A673 (cell line): ENCODE measurements at regions not wholly inside any gene's neighbourhood (a gene's known extent, or its start where the extent isn't known, plus 50 kb on each side); places are given as distances from the start of the nearest gene placed in this dataset.

ENCODE experiments used
- BruUV-seq: library from RNA; stranded (reverse); fragments of 400-500 nt; replicated peaks from 2 replicates; lab custom pipeline; 2021; lab: Mats Ljungman, UMichigan
- CTCF ChIA-PET: fragments of 300-600 bp; sonication (Branson Sonifier 250); formaldehyde crosslinking; loops from one replicate; lab custom pipeline; 2022; ENCODE audit warnings: antibody characterized with exemption; lab: Charles Lee
- POLR2A ChIA-PET: fragments of 300-600 bp; sonication (Branson Sonifier 250); formaldehyde crosslinking; loops from one replicate; lab custom pipeline; 2022; ENCODE audit warnings: antibody characterized with exemption; ENCODE audit not compliant: low non-redundant PET; lab: Charles Lee
- DNase-seq: peaks from one replicate; pipeline ENCODE4 v3.0.0-alpha.2; 2015; ENCODE audit warnings: low spot score
- H3K27ac ChIP-seq: fragments of 200-600 bp; sonication (generic); 2 replicates; pipeline ENCODE4 v1.5.1; 2016; ENCODE audit warnings: mixed run types, low read depth, mild to moderate bottlenecking, mixed read lengths, antibody characterized with exemption, low read length; ENCODE audit not compliant: poor library complexity, severe bottlenecking
- H3K27me3 ChIP-seq: fragments of 200-600 bp; sonication (generic); replicated peaks from 2 replicates; pipeline ENCODE4 v1.6.1; 2017; ENCODE audit warnings: mixed run types, low read depth, mild to moderate bottlenecking, mixed read lengths, antibody characterized with exemption, low read length; ENCODE audit not compliant: insufficient read depth, poor library complexity
- H3K36me3 ChIP-seq: fragments of 200-600 bp; sonication (generic); 2 replicates; pipeline ENCODE4 v1.6.1; 2016; ENCODE audit warnings: mixed run types, mild to moderate bottlenecking, mixed read lengths, antibody characterized with exemption, low read length; ENCODE audit not compliant: insufficient read depth, poor library complexity, severe bottlenecking
- H3K4me1 ChIP-seq: fragments of 200-600 bp; sonication (generic); 2 replicates; pipeline ENCODE4 v1.6.1; 2017; ENCODE audit warnings: mixed run types, mild to moderate bottlenecking, mixed read lengths, antibody characterized with exemption, low read length; ENCODE audit not compliant: insufficient read depth, poor library complexity, severe bottlenecking
- H3K4me3 ChIP-seq: fragments of 200-600 bp; sonication (generic); 2 replicates; pipeline ENCODE4 v1.5.1; 2016; ENCODE audit warnings: low read depth, mixed run types, mild to moderate bottlenecking, mixed read lengths, low read length; ENCODE audit not compliant: poor library complexity, severe bottlenecking
- H3K9me3 ChIP-seq: fragments of 200-600 bp; sonication (generic); 2 replicates; pipeline ENCODE4 v1.6.1; 2016; ENCODE audit warnings: mixed run types, low read depth, mild to moderate bottlenecking, mixed read lengths, antibody characterized with exemption, low read length; ENCODE audit not compliant: poor library complexity, severe bottlenecking
- EZH2 ChIP-seq: fragments of 200-600 bp; sonication (generic); IDR thresholded peaks from 2 replicates; pipeline ENCODE4 v1.6.1; 2017; ENCODE audit warnings: borderline replicate concordance, low read depth, mild to moderate bottlenecking, mixed read lengths, antibody characterized with exemption, low read length; ENCODE audit not compliant: poor library complexity, severe bottlenecking
- intact Hi-C: fragments of 100-400 bp; cut with micrococcal nuclease; formaldehyde crosslinking; loops from one replicate; pipeline ENCODE4 v1.10.0; 2022; ENCODE audit not compliant: unreplicated experiment
- TF ChIP-seq, protein P1 (sequence below): fragments of 300-800, 200-600 bp; sonication (generic); conservative IDR thresholded peaks from 2 replicates; pipeline ENCODE4 v1.5.1; 2017; ENCODE audit warnings: low read depth, mild to moderate bottlenecking, antibody characterized with exemption, low read length, moderate library complexity, mixed read lengths

DNA sequence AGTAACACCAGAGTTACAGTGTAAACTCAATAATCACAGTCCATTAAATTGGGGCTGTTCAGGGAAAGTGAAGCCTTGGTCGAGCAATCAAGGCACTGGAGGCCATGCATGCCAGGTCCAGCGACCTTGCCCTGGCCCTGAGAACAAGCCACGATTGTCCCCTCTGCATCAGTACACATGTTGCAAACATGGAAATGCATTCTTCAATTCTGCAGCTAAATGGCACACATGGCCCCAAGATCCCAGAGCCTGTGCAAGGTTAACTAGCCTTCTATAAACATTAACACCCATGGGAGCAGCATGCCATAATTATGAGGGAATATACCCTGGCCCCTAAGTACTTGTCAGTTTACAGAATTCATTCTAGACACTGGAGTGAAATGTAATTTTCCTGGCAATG is 204.7 kb downstream of the HS3ST3B1 start:
- TF ChIP-seq, protein P1, sequence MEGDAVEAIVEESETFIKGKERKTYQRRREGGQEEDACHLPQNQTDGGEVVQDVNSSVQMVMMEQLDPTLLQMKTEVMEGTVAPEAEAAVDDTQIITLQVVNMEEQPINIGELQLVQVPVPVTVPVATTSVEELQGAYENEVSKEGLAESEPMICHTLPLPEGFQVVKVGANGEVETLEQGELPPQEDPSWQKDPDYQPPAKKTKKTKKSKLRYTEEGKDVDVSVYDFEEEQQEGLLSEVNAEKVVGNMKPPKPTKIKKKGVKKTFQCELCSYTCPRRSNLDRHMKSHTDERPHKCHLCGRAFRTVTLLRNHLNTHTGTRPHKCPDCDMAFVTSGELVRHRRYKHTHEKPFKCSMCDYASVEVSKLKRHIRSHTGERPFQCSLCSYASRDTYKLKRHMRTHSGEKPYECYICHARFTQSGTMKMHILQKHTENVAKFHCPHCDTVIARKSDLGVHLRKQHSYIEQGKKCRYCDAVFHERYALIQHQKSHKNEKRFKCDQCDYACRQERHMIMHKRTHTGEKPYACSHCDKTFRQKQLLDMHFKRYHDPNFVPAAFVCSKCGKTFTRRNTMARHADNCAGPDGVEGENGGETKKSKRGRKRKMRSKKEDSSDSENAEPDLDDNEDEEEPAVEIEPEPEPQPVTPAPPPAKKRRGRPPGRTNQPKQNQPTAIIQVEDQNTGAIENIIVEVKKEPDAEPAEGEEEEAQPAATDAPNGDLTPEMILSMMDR: no peak
- no peak for TF ChIP-seq EZH2

DNA sequence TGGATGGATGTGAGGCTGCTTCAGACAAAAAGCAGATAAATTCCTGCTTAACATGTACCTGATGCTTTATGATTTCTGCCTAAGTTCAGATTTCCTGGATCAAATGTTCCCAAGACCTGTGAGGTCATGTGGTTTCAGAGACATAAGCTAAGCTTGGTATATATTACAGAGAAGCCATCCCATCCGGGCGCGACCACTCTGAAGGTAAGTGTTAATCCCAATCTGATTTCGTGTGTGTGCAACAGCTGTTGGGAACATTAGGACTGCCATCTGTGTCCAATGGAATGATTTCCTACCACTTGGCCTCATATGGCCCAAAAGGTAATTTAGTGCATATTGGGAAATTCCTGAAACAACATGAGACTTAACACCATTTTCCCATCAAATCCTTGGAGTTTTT is 199.1 kb downstream of the HS3ST3B1 start:
- BruUV-seq: no TSS peak
- TF ChIP-seq, protein P1: no peak
- no peak for TF ChIP-seq EZH2

More for the DNA sequence above, 204.7 kb downstream of the HS3ST3B1 start:
- ChIA-PET CTCF (no interaction called here), POLR2A (no interaction called here)
- Histone ChIP-seq H3K4me3 (no peak overlapping the region), H3K4me1 (no peaks in the 10 kb centered on the region), H3K27me3 (no peaks in the 10 kb centered on the region), H3K27ac (no peak overlapping the region), H3K9me3 (peaks cover 23% of the 10 kb centered on the region), H3K36me3 (no peaks in the 10 kb centered on the region)
- BruUV-seq: no TSS peak
- no peak for DNase-seq
- intact Hi-C loops: no loop called here

DNA sequence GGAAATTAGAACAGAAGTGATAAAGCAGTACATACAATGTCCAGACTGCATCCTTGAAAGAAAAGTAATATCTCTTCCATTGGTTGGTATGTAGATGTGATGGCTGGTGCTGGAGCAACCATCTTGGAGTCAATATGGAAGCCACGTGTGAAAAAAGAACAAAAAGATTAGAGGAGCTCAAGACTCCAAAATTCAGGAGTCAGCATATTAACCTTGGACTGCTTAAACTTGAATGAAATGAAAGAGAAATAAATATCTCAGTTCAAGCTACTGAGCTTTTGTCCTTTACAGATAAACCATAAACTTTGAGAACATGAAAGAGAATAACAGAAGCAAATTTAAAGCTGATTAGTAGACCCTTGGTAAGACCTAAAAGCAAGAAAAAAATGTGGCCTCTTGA is 197.9 kb downstream of the HS3ST3B1 start:
- Histone ChIP-seq H3K36me3 (no peaks in the 10 kb centered on the region), H3K27ac (no peak overlapping the region), H3K27me3 (no peaks in the 10 kb centered on the region), H3K9me3 (peaks cover 22% of the 10 kb centered on the region), H3K4me3 (no peak overlapping the region), H3K4me1 (no peaks in the 10 kb centered on the region)
- POLR2A ChIA-PET: no interaction called here
- no peak for DNase-seq
- intact Hi-C loops: no loop called here
- no TSS peak for BruUV-seq
- CTCF ChIA-PET: no interaction called here
- TF ChIP-seq, protein P1: no peak
- no peak for TF ChIP-seq EZH2

More for the DNA sequence above, 199.1 kb downstream of the HS3ST3B1 start:
- ChIA-PET POLR2A (no interaction called here), CTCF (no interaction called here)
- intact Hi-C loops: no loop called here
- Histone ChIP-seq H3K4me1 (no peaks in the 10 kb centered on the region), H3K36me3 (no peaks in the 10 kb centered on the region), H3K9me3 (peaks cover 22% of the 10 kb centered on the region), H3K27me3 (no peaks in the 10 kb centered on the region), H3K4me3 (no peak overlapping the region), H3K27ac (no peak overlapping the region)
- DNase-seq: no peak
